Smooth muscle cell (in vitro differentiated cells): ENCODE measurements at regions not wholly inside any gene's neighbourhood (a gene's known extent, or its start where the extent isn't known, plus 50 kb on each side); places are given as distances from the start of the nearest gene placed in this dataset.
A peak's percentile ranks its signal among the peaks of the same experiment; 100 is the strongest.

ENCODE experiments used
- DNase-seq: peaks from one replicate; lab custom pipeline; 2025; ENCODE audit not compliant: unreplicated experiment; lab: John Stamatoyannopoulos, UW
- H2AFZ ChIP-seq: fragments of 200-600 bp; sonication (generic); 2 replicates; pipeline ENCODE4 v1.6.0; 2016; ENCODE audit warnings: antibody characterized with exemption, low read depth, mild to moderate bottlenecking
- H3F3A ChIP-seq: fragments of 200-600 bp; sonication (generic); 2 replicates; pipeline ENCODE4 v1.6.0; 2017; ENCODE audit warnings: antibody characterized with exemption, low read depth
- H3K27ac ChIP-seq: fragments of 200-600 bp; sonication (generic); 2 replicates; pipeline ENCODE4 v1.5.1; 2016; ENCODE audit warnings: low read depth, mild to moderate bottlenecking
- H3K27me3 ChIP-seq: fragments of 200-600 bp; sonication (generic); 2 replicates; pipeline ENCODE4 v1.6.1; 2016; ENCODE audit warnings: low read depth, mild to moderate bottlenecking
- H3K36me3 ChIP-seq: fragments of 200-600 bp; sonication (generic); 2 replicates; pipeline ENCODE4 v1.5.1; 2016; ENCODE audit warnings: low read depth
- H3K4me1 ChIP-seq: fragments of 200-600 bp; sonication (generic); 2 replicates; pipeline ENCODE4 v1.5.1; 2016; ENCODE audit warnings: low read depth
- H3K4me2 ChIP-seq: fragments of 200-600 bp; sonication (generic); 2 replicates; pipeline ENCODE4 v1.6.0; 2016; ENCODE audit warnings: mild to moderate bottlenecking
- H3K4me3 ChIP-seq: fragments of 200-600 bp; sonication (generic); 2 replicates; pipeline ENCODE4 v1.5.1; 2016; ENCODE audit warnings: mild to moderate bottlenecking
- H3K79me2 ChIP-seq: fragments of 200-600 bp; sonication (generic); 2 replicates; pipeline ENCODE4 v1.6.0; 2016; ENCODE audit warnings: low read depth, mild to moderate bottlenecking
- H3K9ac ChIP-seq: fragments of 200-600 bp; sonication (generic); 2 replicates; pipeline ENCODE4 v1.6.0; 2016; ENCODE audit warnings: low read depth
- H3K9me3 ChIP-seq: fragments of 200-600 bp; sonication (generic); replicated peaks from 2 replicates; pipeline ENCODE4 v1.5.1; 2016; ENCODE audit warnings: low read depth
- H4K20me1 ChIP-seq: fragments of 200-600 bp; sonication (generic); 2 replicates; pipeline ENCODE4 v1.6.0; 2016; ENCODE audit warnings: low read depth
- CTCF ChIP-seq: fragments of 200-600 bp; sonication (generic); IDR thresholded peaks from 2 replicates; pipeline ENCODE4 v1.5.1; 2017; ENCODE audit warnings: borderline replicate concordance, mild to moderate bottlenecking, antibody characterized with exemption; ENCODE audit not compliant: insufficient read depth, poor library complexity, severe bottlenecking
- WGBS: methylation state at CpG from one replicate; pipeline ENCODE4 v1.1.7; 2016; ENCODE audit warnings: low lambda C conversion rate; 5-methylcytosine and 5-hydroxymethylcytosine counted together

DNA sequence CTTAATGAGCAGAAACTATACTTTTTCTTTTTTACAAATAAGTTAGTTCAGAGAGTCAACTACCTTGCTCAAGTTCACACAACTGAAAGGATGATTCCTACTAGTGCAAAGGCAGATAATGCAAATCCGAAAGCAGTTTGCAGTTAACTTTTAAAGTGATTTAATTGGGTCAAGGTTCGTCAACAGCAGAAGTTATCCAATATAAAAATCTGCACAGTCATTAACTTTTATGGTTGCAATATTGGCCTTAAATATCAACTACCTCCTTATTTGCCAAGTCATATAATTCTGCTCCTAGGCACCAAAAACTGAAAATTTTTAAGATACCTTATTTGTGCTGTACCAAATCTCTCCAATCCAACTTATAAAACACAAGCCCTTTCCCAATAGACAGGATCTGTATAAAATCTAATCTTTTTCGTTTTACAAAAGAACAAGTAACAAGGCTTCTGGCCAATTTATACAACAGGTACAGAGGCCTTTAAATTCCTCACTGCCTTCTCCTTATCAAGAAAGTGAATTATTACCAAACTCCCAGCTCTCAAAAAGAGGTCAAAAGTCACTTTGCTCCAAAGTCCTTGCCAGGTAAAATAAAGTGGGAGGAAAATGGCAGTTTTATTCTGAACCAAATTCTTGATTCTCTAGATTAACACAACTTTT is 416.6 kb upstream of the NECTIN3 start:
- WGBS: 86% methylated on average over 3 of the region's 3 CpGs
- H3K27ac ChIP-seq: no peak overlapping the region
- H3K4me3 ChIP-seq: no peak overlapping the region
- no peaks in the 10 kb centered on the region for H3K27me3 ChIP-seq
- H3K9ac ChIP-seq: no peak overlapping the region
- DNase-seq: no peak
- no peaks in the 10 kb centered on the region for H3K9me3 ChIP-seq
- H3K4me1 ChIP-seq: no peaks in the 10 kb centered on the region
- H3F3A ChIP-seq: no peaks in the 10 kb centered on the region
- H4K20me1 ChIP-seq: no peaks in the 10 kb centered on the region
- no peaks in the 10 kb centered on the region for H3K36me3 ChIP-seq
- no peak overlapping the region for H2AFZ ChIP-seq
- no peak overlapping the region for H3K4me2 ChIP-seq
- no peaks in the 10 kb centered on the region for H3K79me2 ChIP-seq
- no peak for TF ChIP-seq CTCF

- Histone ChIP-seq H3K36me3 (no peaks in the 10 kb centered on the region), H3K79me2 (no peaks in the 10 kb centered on the region), H2AFZ (no peak overlapping the region), H3K4me2 (no peak overlapping the region), H4K20me1 (no peaks in the 10 kb centered on the region), H3K4me3 (no peak overlapping the region), H3K4me1 (no peaks in the 10 kb centered on the region), H3K27ac (no peak overlapping the region), H3F3A (no peaks in the 10 kb centered on the region), H3K9ac (no peak overlapping the region), H3K27me3 (no peaks in the 10 kb centered on the region), H3K9me3 (no peaks in the 10 kb centered on the region)
- no peak for DNase-seq
- 20% methylated on average over 3 of the region's 3 CpGs for WGBS
- TF ChIP-seq CTCF: no peak
Observed at GRCh38 chr3:110656394-110657025, 415.1 kb upstream of the NECTIN3 start.

DNA sequence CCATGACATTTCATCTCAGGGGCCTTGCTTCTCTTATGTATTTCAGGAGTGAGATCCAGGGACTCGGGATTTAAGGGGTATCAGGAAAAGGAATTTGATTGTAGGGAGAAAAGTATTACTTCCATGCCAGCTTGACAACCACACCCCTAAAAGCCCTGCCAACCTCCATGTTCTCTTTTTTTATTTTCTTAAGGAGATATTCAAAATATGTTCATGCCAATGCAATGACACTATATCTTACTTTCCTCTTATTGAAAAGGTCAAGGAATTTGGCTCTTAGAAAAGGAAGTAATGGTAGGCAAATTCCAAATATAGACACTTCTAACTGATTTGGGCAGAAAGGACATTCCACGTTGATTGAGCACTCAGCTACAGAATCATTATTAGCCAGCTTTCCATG is 407.5 kb upstream of the NECTIN3 start:
- DNase-seq: no peak

More for the DNA sequence above, 407.5 kb upstream of the NECTIN3 start:
- Histone ChIP-seq H3K27ac (no peak overlapping the region), H3K4me3 (no peak overlapping the region), H3F3A (no peaks in the 10 kb centered on the region), H3K79me2 (no peaks in the 10 kb centered on the region), H4K20me1 (no peaks in the 10 kb centered on the region), H3K27me3 (no peaks in the 10 kb centered on the region), H3K36me3 (no peaks in the 10 kb centered on the region), H3K9ac (no peak overlapping the region), H3K9me3 (no peaks in the 10 kb centered on the region), H3K4me1 (no peaks in the 10 kb centered on the region), H3K4me2 (peak overlapping the region; percentile 19), H2AFZ (no peak overlapping the region)
- WGBS: 85% methylated on average over 2 of the region's 2 CpGs
- no peak for TF ChIP-seq CTCF
